ENCODE measurements at regions not wholly inside any gene's neighbourhood (a gene's known extent, or its start where the extent isn't known, plus 50 kb on each side); places are given as distances from the start of the nearest gene placed in this dataset.

- TF ChIP-seq CTCF (IDR thresholded peaks at IDR 0.05) (no peak), POLR2A (IDR thresholded peaks at IDR 0.05) (no peak)
- Histone ChIP-seq H3K4me3 (no peak overlapping the region), H3K4me1 (no peaks in the 10 kb centered on the region), H3K36me3 (ENCODE audit: low read depth, missing control alignments) (no peaks in the 10 kb centered on the region), H3K9me3 (no peaks in the 10 kb centered on the region), H3K27ac (no peak overlapping the region), H3K27me3 (no peaks in the 10 kb centered on the region)
- no peak for DNase-seq
- intact Hi-C loops (cut with DNase I; ENCODE audit: low total_unique reads) = no loop called here
Measured at GRCh38 chr2:207276248-207276647, 110.5 kb upstream of the KLF7 start.

GRCh38 chr2:207276858-207277257 is 111.1 kb upstream of the KLF7 start:
- intact Hi-C loops (cut with DNase I; ENCODE audit: low total_unique reads) = no loop called here
- 86 to 95% methylated on average over 3 of the region's 3 CpGs for WGBS, 2 donors
- TF ChIP-seq POLR2A (IDR thresholded peaks at IDR 0.05) (no peak), CTCF (IDR thresholded peaks at IDR 0.05) (no peak)
- no peak for DNase-seq
- no peaks in the 10 kb centered on the region for H3K4me1 ChIP-seq
- no peak overlapping the region for H3K27ac ChIP-seq
- no peak overlapping the region for H3K4me3 ChIP-seq
- no peaks in the 10 kb centered on the region for H3K36me3 ChIP-seq (ENCODE audit: low read depth, missing control alignments)
- H3K27me3 ChIP-seq = no peaks in the 10 kb centered on the region
- no peaks in the 10 kb centered on the region for H3K9me3 ChIP-seq

- H3K9me3 ChIP-seq = no peaks in the 10 kb centered on the region
Measured at GRCh38 chr2:207279520-207279919, 113.8 kb upstream of the KLF7 start.

GRCh38 chr2:207281436-207281835 is 115.7 kb upstream of the KLF7 start:
- H3K4me1 ChIP-seq = no peaks in the 10 kb centered on the region
- H3K27me3 ChIP-seq = no peaks in the 10 kb centered on the region
- intact Hi-C loops (cut with DNase I; ENCODE audit: low total_unique reads) = no loop called here
- no peak overlapping the region for H3K4me3 ChIP-seq
- H3K27ac ChIP-seq = no peak overlapping the region
- TF ChIP-seq POLR2A (IDR thresholded peaks at IDR 0.05) (no peak), CTCF (IDR thresholded peaks at IDR 0.05) (no peak)
- H3K9me3 ChIP-seq = no peaks in the 10 kb centered on the region
- no peaks in the 10 kb centered on the region for H3K36me3 ChIP-seq (ENCODE audit: low read depth, missing control alignments)
- no peak for DNase-seq
- WGBS, 2 donors = 90 to 97% methylated on average over 6 of the region's 6 CpGs

More at GRCh38 chr2:207279520-207279919, 113.8 kb upstream of the KLF7 start:
- H3K27me3 ChIP-seq = no peaks in the 10 kb centered on the region
- DNase-seq = no peak
- intact Hi-C loops (cut with DNase I; ENCODE audit: low total_unique reads) = no loop called here
- H3K27ac ChIP-seq = no peak overlapping the region
- no peaks in the 10 kb centered on the region for H3K4me1 ChIP-seq
- H3K4me3 ChIP-seq = no peak overlapping the region
- TF ChIP-seq POLR2A (IDR thresholded peaks at IDR 0.05) (no peak), CTCF (IDR thresholded peaks at IDR 0.05) (no peak)
- 87 to 96% methylated on average over 2 of the region's 2 CpGs for WGBS, 2 donors
- no peaks in the 10 kb centered on the region for H3K36me3 ChIP-seq (ENCODE audit: low read depth, missing control alignments)

GRCh38 chr2:207282916-207283315 is 117.2 kb upstream of the KLF7 start:
- Histone ChIP-seq H3K4me1 (no peaks in the 10 kb centered on the region), H3K27me3 (no peaks in the 10 kb centered on the region), H3K36me3 (ENCODE audit: low read depth, missing control alignments) (no peaks in the 10 kb centered on the region), H3K9me3 (no peaks in the 10 kb centered on the region), H3K4me3 (no peak overlapping the region), H3K27ac (no peak overlapping the region)
- TF ChIP-seq CTCF (IDR thresholded peaks at IDR 0.05) = no peak
- no peak for DNase-seq
- intact Hi-C loops (cut with DNase I; ENCODE audit: low total_unique reads) = no loop called here
